OCI-LY1 (cell line): ENCODE measurements at regions not wholly inside any gene's neighbourhood (a gene's known extent, or its start where the extent isn't known, plus 50 kb on each side); places are given as distances from the start of the nearest gene placed in this dataset.

Source experiments
- H2AFZ ChIP-seq: fragments of 200-600 bp; sonication (generic), shearing (Covaris generic); 2 replicates; pipeline ENCODE4 v1.6.0; 2014; ENCODE audit warnings: antibody characterized with exemption, mild to moderate bottlenecking, low read length
- H3F3A ChIP-seq: fragments of 200-600 bp; sonication (generic), shearing (Covaris generic); 2 replicates; pipeline ENCODE4 v1.6.0; 2014; ENCODE audit warnings: mild to moderate bottlenecking, antibody characterized with exemption, low read length, moderate library complexity; ENCODE audit not compliant: insufficient read depth
- H3K27ac ChIP-seq: fragments of 200-600 bp; sonication (generic); 2 replicates; pipeline ENCODE4 v1.5.1; 2014; ENCODE audit warnings: low read length, mixed run types, mild to moderate bottlenecking, low read depth; ENCODE audit not compliant: poor library complexity, severe bottlenecking
- H3K27me3 ChIP-seq: fragments of 200-600 bp; sonication (generic); 2 replicates; pipeline ENCODE4 v1.6.0; 2014; ENCODE audit warnings: antibody characterized with exemption, mild to moderate bottlenecking, low read length, moderate library complexity; ENCODE audit not compliant: insufficient read depth
- H3K36me3 ChIP-seq: fragments of 200-600 bp; sonication (generic); 2 replicates; pipeline ENCODE4 v1.6.1; 2014; ENCODE audit warnings: mild to moderate bottlenecking, antibody characterized with exemption, low read length, moderate library complexity, mixed read lengths; ENCODE audit not compliant: insufficient read depth
- H3K4me1 ChIP-seq: fragments of 200-600 bp; sonication (generic); 2 replicates; pipeline ENCODE4 v1.5.1; 2014; ENCODE audit warnings: mild to moderate bottlenecking, low read length, moderate library complexity; ENCODE audit not compliant: insufficient read depth, severe bottlenecking
- H3K4me2 ChIP-seq: fragments of 200-600 bp; sonication (generic), shearing (Covaris generic); 2 replicates; pipeline ENCODE4 v1.6.1; 2014; ENCODE audit warnings: low read length
- H3K4me3 ChIP-seq: fragments of 200-600 bp; sonication (generic); 2 replicates; pipeline ENCODE4 v1.5.1; 2014; ENCODE audit warnings: low read length, low read depth, mild to moderate bottlenecking, mixed read lengths; ENCODE audit not compliant: poor library complexity, severe bottlenecking
- H3K79me2 ChIP-seq: fragments of 200-600 bp; shearing (Covaris generic); 2 replicates; pipeline ENCODE4 v1.6.1; 2016; ENCODE audit warnings: mixed run types, low read length, mixed read lengths; ENCODE audit not compliant: insufficient read depth
- H3K9ac ChIP-seq: fragments of 200-600 bp; sonication (generic), shearing (Covaris generic); 2 replicates; pipeline ENCODE4 v1.6.1; 2014; ENCODE audit warnings: mild to moderate bottlenecking, low read length, mixed read lengths
- H3K9me2 ChIP-seq: fragments of 200-600 bp; sonication (generic), shearing (Covaris generic); 2 replicates; pipeline ENCODE4 v1.6.1; 2014; ENCODE audit warnings: low read depth, mild to moderate bottlenecking, low read length, mixed read lengths
- H3K9me3 ChIP-seq: fragments of 200-600 bp; shearing (Covaris generic); 2 replicates; pipeline ENCODE4 v1.6.1; 2014; ENCODE audit warnings: low read length, mixed read lengths
- H4K20me1 ChIP-seq: fragments of 200-600 bp; sonication (generic), shearing (Covaris generic); 2 replicates; pipeline ENCODE4 v1.6.0; 2016; ENCODE audit warnings: mild to moderate bottlenecking, low read length; ENCODE audit not compliant: insufficient read depth
- EZH2 ChIP-seq: fragments of 200-600 bp; sonication (generic), shearing (Covaris generic); IDR thresholded peaks from 2 replicates; pipeline ENCODE4 v1.8.0; 2017; ENCODE audit warnings: borderline replicate concordance, mixed run types, mild to moderate bottlenecking, antibody characterized with exemption, low read length, moderate library complexity, mixed read lengths
- TF ChIP-seq, protein P1 (sequence below): fragments of 200-600 bp; sonication (generic), shearing (Covaris generic); IDR thresholded peaks from 2 replicates; pipeline ENCODE4 v1.5.1; 2017; ENCODE audit warnings: mild to moderate bottlenecking, antibody characterized with exemption, low read length, moderate library complexity, mixed read lengths

DNA sequence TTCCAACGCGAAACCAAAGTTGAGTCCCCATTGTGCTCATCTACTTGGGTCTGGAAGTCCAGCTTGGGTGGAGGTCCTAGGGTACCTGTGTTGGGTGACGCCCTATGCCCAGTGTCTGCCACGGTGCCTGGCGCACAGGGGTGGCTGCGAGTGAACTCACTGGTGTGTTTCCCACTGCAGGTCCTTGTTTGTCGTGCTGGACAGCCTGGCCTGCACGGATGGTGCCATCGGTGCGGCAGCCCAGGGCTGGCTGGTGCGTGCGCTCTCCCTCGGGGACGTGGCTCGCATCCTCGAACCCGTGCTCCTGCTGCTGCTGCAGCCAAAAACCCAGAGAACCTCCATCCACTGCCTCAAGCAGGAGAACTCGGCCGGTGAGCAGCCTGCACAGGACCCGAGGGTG lies 80.4 kb upstream of the MORC3 start:
- H3K27me3 ChIP-seq: no peaks in the 10 kb centered on the region
- H3F3A ChIP-seq: no peaks in the 10 kb centered on the region
- peaks cover 12% of the 10 kb centered on the region for H3K4me1 ChIP-seq
- H3K27ac ChIP-seq: no peak overlapping the region
- H3K36me3 ChIP-seq: peaks cover 3% of the 10 kb centered on the region; the same call in 1 of the 2 replicates
- H3K4me2 ChIP-seq: no peak overlapping the region
- H3K9ac ChIP-seq: no peak overlapping the region
- no peaks in the 10 kb centered on the region for H3K9me2 ChIP-seq
- H4K20me1 ChIP-seq: no peaks in the 10 kb centered on the region
- no peak overlapping the region for H2AFZ ChIP-seq
- H3K9me3 ChIP-seq: no peaks in the 10 kb centered on the region
- H3K79me2 ChIP-seq: no peaks in the 10 kb centered on the region
- no peak overlapping the region for H3K4me3 ChIP-seq
- TF ChIP-seq, protein P1, sequence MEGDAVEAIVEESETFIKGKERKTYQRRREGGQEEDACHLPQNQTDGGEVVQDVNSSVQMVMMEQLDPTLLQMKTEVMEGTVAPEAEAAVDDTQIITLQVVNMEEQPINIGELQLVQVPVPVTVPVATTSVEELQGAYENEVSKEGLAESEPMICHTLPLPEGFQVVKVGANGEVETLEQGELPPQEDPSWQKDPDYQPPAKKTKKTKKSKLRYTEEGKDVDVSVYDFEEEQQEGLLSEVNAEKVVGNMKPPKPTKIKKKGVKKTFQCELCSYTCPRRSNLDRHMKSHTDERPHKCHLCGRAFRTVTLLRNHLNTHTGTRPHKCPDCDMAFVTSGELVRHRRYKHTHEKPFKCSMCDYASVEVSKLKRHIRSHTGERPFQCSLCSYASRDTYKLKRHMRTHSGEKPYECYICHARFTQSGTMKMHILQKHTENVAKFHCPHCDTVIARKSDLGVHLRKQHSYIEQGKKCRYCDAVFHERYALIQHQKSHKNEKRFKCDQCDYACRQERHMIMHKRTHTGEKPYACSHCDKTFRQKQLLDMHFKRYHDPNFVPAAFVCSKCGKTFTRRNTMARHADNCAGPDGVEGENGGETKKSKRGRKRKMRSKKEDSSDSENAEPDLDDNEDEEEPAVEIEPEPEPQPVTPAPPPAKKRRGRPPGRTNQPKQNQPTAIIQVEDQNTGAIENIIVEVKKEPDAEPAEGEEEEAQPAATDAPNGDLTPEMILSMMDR: no peak
- TF ChIP-seq EZH2: no peak

DNA sequence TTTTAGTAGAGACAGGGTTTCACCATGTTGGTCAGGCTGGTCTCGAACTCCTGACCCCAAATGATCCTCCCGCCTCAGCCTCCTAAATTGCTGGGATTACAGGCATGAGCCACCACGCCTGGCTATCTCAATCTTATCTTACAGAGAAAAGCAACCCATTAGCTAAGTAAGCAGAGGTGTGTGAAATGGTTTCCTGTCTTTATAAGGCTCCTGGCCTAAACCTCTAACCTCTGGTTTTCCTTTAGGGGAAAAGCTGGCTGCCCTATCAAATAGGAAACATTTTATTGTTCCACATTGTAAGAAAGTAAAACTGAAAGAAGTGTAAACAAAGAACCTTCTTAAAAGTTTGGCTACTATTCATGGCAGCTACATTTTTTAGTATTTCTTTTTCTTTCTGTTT lies 78.3 kb upstream of the MORC3 start:
- Histone ChIP-seq H3F3A (no peaks in the 10 kb centered on the region), H3K4me1 (peaks cover 10% of the 10 kb centered on the region), H3K79me2 (no peaks in the 10 kb centered on the region), H4K20me1 (no peaks in the 10 kb centered on the region), H3K9me2 (no peaks in the 10 kb centered on the region), H3K27me3 (no peaks in the 10 kb centered on the region), H3K36me3 (peaks cover 8% of the 10 kb centered on the region; the same call in 1 of the 2 replicates), H3K9ac (no peak overlapping the region), H3K4me2 (no peak overlapping the region), H2AFZ (no peak overlapping the region), H3K9me3 (no peaks in the 10 kb centered on the region), H3K4me3 (no peak overlapping the region), H3K27ac (no peak overlapping the region)
- no peak for TF ChIP-seq EZH2
- TF ChIP-seq, protein P1: no peak

DNA sequence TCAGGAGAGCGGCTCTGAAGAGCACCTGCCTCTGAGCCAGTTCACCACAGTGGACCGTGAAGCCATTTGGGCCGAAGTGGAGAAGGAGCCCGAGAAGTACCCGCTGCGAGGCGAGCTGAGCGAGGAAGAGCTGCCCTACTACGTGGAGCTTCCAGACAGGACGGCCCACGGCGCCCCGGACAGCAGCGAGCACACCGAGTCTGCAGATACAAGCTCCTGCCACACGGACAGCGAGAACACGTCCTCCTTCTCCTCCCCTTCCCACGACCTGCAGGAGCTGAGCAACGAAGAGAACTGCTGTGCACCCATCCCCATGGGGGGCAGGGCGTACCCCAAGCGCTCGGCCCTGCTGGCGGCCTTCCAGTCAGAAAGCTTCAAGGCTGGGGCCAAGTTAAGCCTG lies 74.9 kb upstream of the MORC3 start:
- Histone ChIP-seq H3K9me3 (no peaks in the 10 kb centered on the region), H3K9ac (no peak overlapping the region), H3K27ac (no peak overlapping the region), H3K4me1 (peaks cover 24% of the 10 kb centered on the region), H3K36me3 (peaks cover 24% of the 10 kb centered on the region), H2AFZ (no peak overlapping the region), H3F3A (no peaks in the 10 kb centered on the region), H3K4me2 (no peak overlapping the region), H3K27me3 (no peaks in the 10 kb centered on the region), H3K9me2 (no peaks in the 10 kb centered on the region), H3K4me3 (no peak overlapping the region), H4K20me1 (no peaks in the 10 kb centered on the region), H3K79me2 (no peaks in the 10 kb centered on the region)
- TF ChIP-seq, protein P1: no peak
- TF ChIP-seq EZH2: no peak
